ENCODE measurements at regions not wholly inside any gene's neighbourhood (a gene's known extent, or its start where the extent isn't known, plus 50 kb on each side); places are given as distances from the start of the nearest gene placed in this dataset.

DNA sequence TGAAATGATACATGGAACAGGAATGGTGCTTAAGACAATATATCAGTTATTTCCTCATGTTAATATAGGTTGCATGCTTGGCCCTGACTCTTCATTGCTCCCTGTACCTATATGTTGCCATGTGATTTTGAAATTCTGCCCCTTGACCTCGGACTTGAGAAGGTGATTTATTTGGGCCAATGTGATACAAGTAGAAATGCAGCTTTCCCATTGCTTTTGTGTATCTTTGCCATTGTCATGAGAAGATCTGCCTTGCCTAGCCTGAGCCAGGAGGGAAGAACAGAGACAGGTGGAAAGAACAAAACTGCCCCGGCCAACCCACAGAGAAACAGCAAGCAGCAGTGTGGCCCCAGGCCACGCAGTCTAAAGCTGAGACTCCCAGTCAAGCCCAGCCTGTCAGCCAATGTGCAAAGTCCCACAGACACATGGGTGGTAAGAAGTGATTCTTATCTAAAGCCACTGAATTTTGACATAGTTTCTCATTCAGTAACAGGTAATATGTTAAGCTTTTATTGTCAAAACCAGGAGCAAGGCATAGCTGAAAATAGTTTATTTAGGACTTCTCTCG is 245.7 kb upstream of the RND3 start:
- H3K79me2 ChIP-seq (ENCODE audit: low read length) = no peaks in the 10 kb centered on the region
- TF ChIP-seq, protein P1, sequence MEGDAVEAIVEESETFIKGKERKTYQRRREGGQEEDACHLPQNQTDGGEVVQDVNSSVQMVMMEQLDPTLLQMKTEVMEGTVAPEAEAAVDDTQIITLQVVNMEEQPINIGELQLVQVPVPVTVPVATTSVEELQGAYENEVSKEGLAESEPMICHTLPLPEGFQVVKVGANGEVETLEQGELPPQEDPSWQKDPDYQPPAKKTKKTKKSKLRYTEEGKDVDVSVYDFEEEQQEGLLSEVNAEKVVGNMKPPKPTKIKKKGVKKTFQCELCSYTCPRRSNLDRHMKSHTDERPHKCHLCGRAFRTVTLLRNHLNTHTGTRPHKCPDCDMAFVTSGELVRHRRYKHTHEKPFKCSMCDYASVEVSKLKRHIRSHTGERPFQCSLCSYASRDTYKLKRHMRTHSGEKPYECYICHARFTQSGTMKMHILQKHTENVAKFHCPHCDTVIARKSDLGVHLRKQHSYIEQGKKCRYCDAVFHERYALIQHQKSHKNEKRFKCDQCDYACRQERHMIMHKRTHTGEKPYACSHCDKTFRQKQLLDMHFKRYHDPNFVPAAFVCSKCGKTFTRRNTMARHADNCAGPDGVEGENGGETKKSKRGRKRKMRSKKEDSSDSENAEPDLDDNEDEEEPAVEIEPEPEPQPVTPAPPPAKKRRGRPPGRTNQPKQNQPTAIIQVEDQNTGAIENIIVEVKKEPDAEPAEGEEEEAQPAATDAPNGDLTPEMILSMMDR (IDR thresholded peaks at IDR 0.05; ENCODE audit: low read length) = no peak
- TF ChIP-seq EZH2phosphoT487 (IDR thresholded peaks at IDR 0.05; ENCODE audit: low read length) (no peak), EZH2 (optimal IDR thresholded peaks at IDR 0.05; ENCODE audit: low read depth, low read length) (no peak)

DNA sequence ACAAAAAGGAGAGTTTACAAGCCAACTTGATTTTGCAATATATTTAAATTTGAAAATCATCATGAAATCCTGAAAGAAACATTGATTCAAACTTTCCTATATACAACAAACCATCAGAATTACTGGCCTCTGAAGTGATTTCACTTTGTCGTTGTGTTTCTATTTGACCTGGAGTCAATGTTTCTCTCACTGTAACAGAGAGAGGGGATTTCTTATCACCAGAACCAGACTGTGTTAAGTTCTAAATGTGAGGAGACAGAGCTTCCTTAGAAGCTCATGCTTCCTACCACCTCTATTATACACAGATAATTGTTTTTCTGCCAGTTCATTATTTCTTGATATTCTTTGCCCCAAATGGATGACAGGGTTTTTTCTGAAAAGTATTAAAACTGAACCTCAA is 245.0 kb upstream of the RND3 start:
- no peak overlapping the region for H3K9ac ChIP-seq (ENCODE audit: low read length)
- H3K4me1 ChIP-seq (ENCODE audit: low read length) = no peaks in the 10 kb centered on the region
- no peaks in the 10 kb centered on the region for H3K9me2 ChIP-seq (replicated peaks; ENCODE audit: insufficient read depth, low read length)
- no peaks in the 10 kb centered on the region for H3K79me2 ChIP-seq (ENCODE audit: low read length)
- H3K27ac ChIP-seq (ENCODE audit: low read length) = no peak overlapping the region
- H3K4me3 ChIP-seq (ENCODE audit: low read length) = no peak overlapping the region
- H3K36me3 ChIP-seq (replicated peaks; ENCODE audit: insufficient read depth, low read length) = no peaks in the 10 kb centered on the region
- TF ChIP-seq, protein P1 (IDR thresholded peaks at IDR 0.05; ENCODE audit: low read length) = no peak
- TF ChIP-seq EZH2phosphoT487 (IDR thresholded peaks at IDR 0.05; ENCODE audit: low read length) (no peak), EZH2 (optimal IDR thresholded peaks at IDR 0.05; ENCODE audit: low read depth, low read length) (no peak)
- H4K20me1 ChIP-seq (ENCODE audit: insufficient read depth, low read length) = no peaks in the 10 kb centered on the region
- no peaks in the 10 kb centered on the region for H3K27me3 ChIP-seq (replicated peaks; ENCODE audit: insufficient read depth, low read length)
- H3K9me3 ChIP-seq (replicated peaks; ENCODE audit: insufficient read depth, low read length) = no peaks in the 10 kb centered on the region
- H3F3A ChIP-seq (ENCODE audit: insufficient read depth, low read length) = no peaks in the 10 kb centered on the region
- H2AFZ ChIP-seq (ENCODE audit: low read length) = no peak overlapping the region
- no peak for DNase-seq
- no peak overlapping the region for H3K4me2 ChIP-seq (ENCODE audit: low read depth, low read length)

More for the DNA sequence above, 245.7 kb upstream of the RND3 start:
- Histone ChIP-seq H3K27me3 (replicated peaks; ENCODE audit: insufficient read depth, low read length) (no peaks in the 10 kb centered on the region), H3K9me2 (replicated peaks; ENCODE audit: insufficient read depth, low read length) (no peaks in the 10 kb centered on the region), H3K4me3 (ENCODE audit: low read length) (no peak overlapping the region), H3K4me2 (ENCODE audit: low read depth, low read length) (no peak overlapping the region), H3K36me3 (replicated peaks; ENCODE audit: insufficient read depth, low read length) (no peaks in the 10 kb centered on the region), H4K20me1 (ENCODE audit: insufficient read depth, low read length) (no peaks in the 10 kb centered on the region), H3K9me3 (replicated peaks; ENCODE audit: insufficient read depth, low read length) (no peaks in the 10 kb centered on the region), H2AFZ (ENCODE audit: low read length) (no peak overlapping the region), H3F3A (ENCODE audit: insufficient read depth, low read length) (no peaks in the 10 kb centered on the region), H3K9ac (ENCODE audit: low read length) (no peak overlapping the region), H3K4me1 (ENCODE audit: low read length) (no peaks in the 10 kb centered on the region), H3K27ac (ENCODE audit: low read length) (no peak overlapping the region)
- DNase-seq = no peak

DNA sequence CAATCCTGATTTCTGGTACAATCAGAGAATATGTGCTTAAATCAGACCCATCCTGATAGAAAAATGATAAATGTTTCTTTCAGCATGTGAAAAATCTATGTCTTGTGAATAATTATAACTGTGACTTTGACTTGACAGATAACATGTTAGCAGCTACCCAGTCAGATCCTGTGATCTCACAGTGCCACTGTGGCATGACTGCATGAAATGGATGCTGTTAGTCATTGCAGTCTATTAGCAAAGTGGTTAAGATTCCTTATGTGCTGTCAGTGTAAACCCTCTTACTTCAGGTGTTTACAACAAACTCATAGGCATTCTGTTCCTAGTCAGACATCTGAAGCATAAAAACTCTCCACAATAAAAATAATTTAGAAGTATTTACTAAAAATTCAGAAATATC is 244.6 kb upstream of the RND3 start:
- Histone ChIP-seq H2AFZ (ENCODE audit: low read length) (no peak overlapping the region), H3K9me3 (replicated peaks; ENCODE audit: insufficient read depth, low read length) (no peaks in the 10 kb centered on the region), H3K4me3 (ENCODE audit: low read length) (no peak overlapping the region), H3K4me1 (ENCODE audit: low read length) (no peaks in the 10 kb centered on the region), H3K4me2 (ENCODE audit: low read depth, low read length) (no peak overlapping the region), H4K20me1 (ENCODE audit: insufficient read depth, low read length) (no peaks in the 10 kb centered on the region), H3K27ac (ENCODE audit: low read length) (no peak overlapping the region), H3K27me3 (replicated peaks; ENCODE audit: insufficient read depth, low read length) (no peaks in the 10 kb centered on the region), H3F3A (ENCODE audit: insufficient read depth, low read length) (no peaks in the 10 kb centered on the region), H3K9me2 (replicated peaks; ENCODE audit: insufficient read depth, low read length) (no peaks in the 10 kb centered on the region), H3K9ac (ENCODE audit: low read length) (no peak overlapping the region), H3K36me3 (replicated peaks; ENCODE audit: insufficient read depth, low read length) (no peaks in the 10 kb centered on the region), H3K79me2 (ENCODE audit: low read length) (no peaks in the 10 kb centered on the region)
- no peak for DNase-seq
- no peak for TF ChIP-seq EZH2phosphoT487 (IDR thresholded peaks at IDR 0.05; ENCODE audit: low read length)
- TF ChIP-seq EZH2 (optimal IDR thresholded peaks at IDR 0.05; ENCODE audit: low read depth, low read length) = no peak
- TF ChIP-seq, protein P1 (IDR thresholded peaks at IDR 0.05; ENCODE audit: low read length) = no peak
